WTC11 (cell line): ENCODE measurements at regions not wholly inside any gene's neighbourhood (a gene's known extent, or its start where the extent isn't known, plus 50 kb on each side); places are given as distances from the start of the nearest gene placed in this dataset.

Experiments used
- ATAC-seq: fragments of 200-7000 bp; cut with Tn5 transposase; 2 replicates; pipeline ENCODE4 v1.10.0; 2021; ENCODE audit warnings: mild to moderate bottlenecking, moderate library complexity
- CTCF ChIA-PET: fragments of 300-600 bp; sonication (Branson Sonifier 250); formaldehyde crosslinking; loops from one replicate; lab custom pipeline; 2021; ENCODE audit warnings: antibody characterized with exemption; lab: Charles Lee
- POLR2A ChIA-PET: fragments of 350-600 bp; sonication (Branson Sonifier 250); formaldehyde crosslinking; loops from one replicate; lab custom pipeline; 2021; ENCODE audit warnings: antibody characterized with exemption; lab: Charles Lee
- DNase-seq: peaks from one replicate; pipeline ENCODE4 v3.0.0; 2021; ENCODE audit warnings: low spot score
- H3K27ac Mint-ChIP-seq: 2 replicates; pipeline ENCODE4 v1.8.0; 2021; ENCODE audit warnings: mixed read lengths
- H3K27me3 Mint-ChIP-seq: 2 replicates; pipeline ENCODE4 v1.8.0; 2021; ENCODE audit warnings: low read depth, mild to moderate bottlenecking, moderate library complexity, mixed read lengths
- H3K36me3 Mint-ChIP-seq: 2 replicates; pipeline ENCODE4 v1.8.0; 2021; ENCODE audit warnings: mixed read lengths
- H3K4me1 Mint-ChIP-seq: 2 replicates; pipeline ENCODE4 v1.8.0; 2022; ENCODE audit warnings: mixed read lengths
- H3K4me3 Mint-ChIP-seq: 2 replicates; pipeline ENCODE4 v1.8.0; 2021; ENCODE audit warnings: mild to moderate bottlenecking, moderate library complexity, mixed read lengths
- H3K9me3 Mint-ChIP-seq: 2 replicates; pipeline ENCODE4 v1.8.0; 2021; ENCODE audit warnings: mixed read lengths
- FOXK1 ChIP-seq: sonication (generic); formaldehyde crosslinking; IDR thresholded peaks from 2 replicates; pipeline ENCODE4 v1.8.0; 2022; ENCODE audit warnings: mild to moderate bottlenecking, moderate library complexity, missing genetic modification reagents
- GRHL2 ChIP-seq: fragments of 250-450 bp; sonication (Bioruptor Pico); IDR thresholded peaks from 2 replicates; pipeline ENCODE4 v1.8.0; 2022; ENCODE audit warnings: mild to moderate bottlenecking, moderate library complexity; ENCODE audit not compliant: insufficient replicate concordance, severe bottlenecking
- IRF2 ChIP-seq: sonication (generic); formaldehyde crosslinking; IDR thresholded peaks from 2 replicates; pipeline ENCODE4 v1.8.0; 2022; ENCODE audit warnings: low read depth, missing genetic modification reagents, borderline replicate concordance
- MXD4 ChIP-seq: fragments of 250-450 bp; sonication (Bioruptor Pico); IDR thresholded peaks from 2 replicates; pipeline ENCODE4 v1.8.0; 2021; ENCODE audit warnings: mild to moderate bottlenecking, moderate library complexity, borderline replicate concordance
- NFYB ChIP-seq: sonication (generic); formaldehyde crosslinking; conservative IDR thresholded peaks from 2 replicates; pipeline ENCODE4 v1.8.0; 2022; ENCODE audit warnings: low read depth, missing genetic modification reagents
- NR2C2 ChIP-seq: sonication (generic); formaldehyde crosslinking; IDR thresholded peaks from 2 replicates; pipeline ENCODE4 v1.8.0; 2022; ENCODE audit warnings: mild to moderate bottlenecking, missing genetic modification reagents
- SOX15 ChIP-seq: fragments of 250-450 bp; sonication (Bioruptor Pico); IDR thresholded peaks from 2 replicates; pipeline ENCODE4 v1.9.0; 2021; ENCODE audit warnings: mild to moderate bottlenecking
- ZNF219 ChIP-seq: sonication (generic); formaldehyde crosslinking; IDR thresholded peaks from 2 replicates; pipeline ENCODE4 v1.8.0; 2023; ENCODE audit warnings: missing genetic modification reagents, mild to moderate bottlenecking, borderline replicate concordance
- ZNF232 ChIP-seq: sonication (generic); formaldehyde crosslinking; IDR thresholded peaks from 2 replicates; pipeline ENCODE4 v1.8.0; 2022; ENCODE audit warnings: mild to moderate bottlenecking, missing genetic modification reagents
- ZNF263 ChIP-seq: sonication (generic); formaldehyde crosslinking; IDR thresholded peaks from 2 replicates; pipeline ENCODE4 v1.8.1; 2022; ENCODE audit warnings: low read depth, mild to moderate bottlenecking, moderate library complexity, missing genetic modification reagents
- TF ChIP-seq, protein P1 (sequence below): sonication (generic); formaldehyde crosslinking; IDR thresholded peaks from 2 replicates; pipeline ENCODE4 v1.8.0; 2023; ENCODE audit warnings: missing genetic modification reagents, mild to moderate bottlenecking, borderline replicate concordance
- TF ChIP-seq, protein P2 (sequence below): sonication (generic); formaldehyde crosslinking; IDR thresholded peaks from 2 replicates; pipeline ENCODE4 v1.8.1; 2022; ENCODE audit warnings: mild to moderate bottlenecking, missing genetic modification reagents, moderate library complexity, borderline replicate concordance
- TF ChIP-seq, protein P3 (sequence below): sonication (generic); formaldehyde crosslinking; conservative IDR thresholded peaks from 2 replicates; pipeline ENCODE4 v1.8.1; 2022; ENCODE audit warnings: mild to moderate bottlenecking, missing genetic modification reagents
- TF ChIP-seq, protein P4 (sequence below): sonication (generic); formaldehyde crosslinking; IDR thresholded peaks from 2 replicates; pipeline ENCODE4 v1.8.1; 2023; ENCODE audit warnings: mild to moderate bottlenecking, missing genetic modification reagents, moderate library complexity
- TF ChIP-seq, protein P5 (sequence below): sonication (generic); formaldehyde crosslinking; IDR thresholded peaks from 2 replicates; pipeline ENCODE4 v1.8.0; 2022; ENCODE audit warnings: mild to moderate bottlenecking, missing genetic modification reagents
- TF ChIP-seq, protein P6 (sequence below): fragments of 250-450 bp; sonication (Bioruptor Pico); IDR thresholded peaks from 2 replicates; pipeline ENCODE4 v1.9.0; 2021; ENCODE audit warnings: mild to moderate bottlenecking
- TF ChIP-seq, protein P7 (sequence below): sonication (generic); formaldehyde crosslinking; IDR thresholded peaks from 2 replicates; pipeline ENCODE4 v1.8.0; 2022; ENCODE audit warnings: mild to moderate bottlenecking, missing genetic modification reagents

DNA sequence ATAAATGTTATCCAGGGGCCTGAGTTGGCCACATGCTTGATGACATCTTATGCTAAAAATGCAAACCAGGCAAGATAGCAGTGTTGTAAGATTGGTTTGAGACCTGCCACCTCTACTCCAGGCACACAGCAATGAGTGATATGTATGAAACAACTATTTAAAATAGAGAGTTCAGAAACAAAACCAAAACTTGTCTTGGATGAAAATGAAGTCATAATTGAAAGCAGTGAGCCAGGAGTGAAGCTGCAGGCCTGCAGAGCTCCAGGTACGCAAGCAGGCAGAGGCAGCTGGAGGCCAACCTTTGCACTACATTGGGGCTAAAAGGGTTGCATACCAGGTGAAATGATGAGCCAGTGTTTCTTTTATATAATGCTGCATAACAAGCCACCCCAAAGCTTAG is 89.2 kb upstream of the SPATS2L start (continued):
- TF ChIP-seq NR2C2 (CRISPR knock-in tag) (no peak), SOX15 (CRISPR knock-in tag) (no peak), ZNF219 (no peak), NFYB (CRISPR knock-in tag) (no peak)
- TF ChIP-seq, protein P1, sequence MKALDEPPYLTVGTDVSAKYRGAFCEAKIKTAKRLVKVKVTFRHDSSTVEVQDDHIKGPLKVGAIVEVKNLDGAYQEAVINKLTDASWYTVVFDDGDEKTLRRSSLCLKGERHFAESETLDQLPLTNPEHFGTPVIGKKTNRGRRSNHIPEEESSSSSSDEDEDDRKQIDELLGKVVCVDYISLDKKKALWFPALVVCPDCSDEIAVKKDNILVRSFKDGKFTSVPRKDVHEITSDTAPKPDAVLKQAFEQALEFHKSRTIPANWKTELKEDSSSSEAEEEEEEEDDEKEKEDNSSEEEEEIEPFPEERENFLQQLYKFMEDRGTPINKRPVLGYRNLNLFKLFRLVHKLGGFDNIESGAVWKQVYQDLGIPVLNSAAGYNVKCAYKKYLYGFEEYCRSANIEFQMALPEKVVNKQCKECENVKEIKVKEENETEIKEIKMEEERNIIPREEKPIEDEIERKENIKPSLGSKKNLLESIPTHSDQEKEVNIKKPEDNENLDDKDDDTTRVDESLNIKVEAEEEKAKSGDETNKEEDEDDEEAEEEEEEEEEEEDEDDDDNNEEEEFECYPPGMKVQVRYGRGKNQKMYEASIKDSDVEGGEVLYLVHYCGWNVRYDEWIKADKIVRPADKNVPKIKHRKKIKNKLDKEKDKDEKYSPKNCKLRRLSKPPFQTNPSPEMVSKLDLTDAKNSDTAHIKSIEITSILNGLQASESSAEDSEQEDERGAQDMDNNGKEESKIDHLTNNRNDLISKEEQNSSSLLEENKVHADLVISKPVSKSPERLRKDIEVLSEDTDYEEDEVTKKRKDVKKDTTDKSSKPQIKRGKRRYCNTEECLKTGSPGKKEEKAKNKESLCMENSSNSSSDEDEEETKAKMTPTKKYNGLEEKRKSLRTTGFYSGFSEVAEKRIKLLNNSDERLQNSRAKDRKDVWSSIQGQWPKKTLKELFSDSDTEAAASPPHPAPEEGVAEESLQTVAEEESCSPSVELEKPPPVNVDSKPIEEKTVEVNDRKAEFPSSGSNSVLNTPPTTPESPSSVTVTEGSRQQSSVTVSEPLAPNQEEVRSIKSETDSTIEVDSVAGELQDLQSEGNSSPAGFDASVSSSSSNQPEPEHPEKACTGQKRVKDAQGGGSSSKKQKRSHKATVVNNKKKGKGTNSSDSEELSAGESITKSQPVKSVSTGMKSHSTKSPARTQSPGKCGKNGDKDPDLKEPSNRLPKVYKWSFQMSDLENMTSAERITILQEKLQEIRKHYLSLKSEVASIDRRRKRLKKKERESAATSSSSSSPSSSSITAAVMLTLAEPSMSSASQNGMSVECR (CRISPR knock-in tag), result no peak
- TF ChIP-seq, protein P2, sequence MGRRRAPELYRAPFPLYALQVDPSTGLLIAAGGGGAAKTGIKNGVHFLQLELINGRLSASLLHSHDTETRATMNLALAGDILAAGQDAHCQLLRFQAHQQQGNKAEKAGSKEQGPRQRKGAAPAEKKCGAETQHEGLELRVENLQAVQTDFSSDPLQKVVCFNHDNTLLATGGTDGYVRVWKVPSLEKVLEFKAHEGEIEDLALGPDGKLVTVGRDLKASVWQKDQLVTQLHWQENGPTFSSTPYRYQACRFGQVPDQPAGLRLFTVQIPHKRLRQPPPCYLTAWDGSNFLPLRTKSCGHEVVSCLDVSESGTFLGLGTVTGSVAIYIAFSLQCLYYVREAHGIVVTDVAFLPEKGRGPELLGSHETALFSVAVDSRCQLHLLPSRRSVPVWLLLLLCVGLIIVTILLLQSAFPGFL (CRISPR knock-in tag), result no peak
- TF ChIP-seq, protein P3, sequence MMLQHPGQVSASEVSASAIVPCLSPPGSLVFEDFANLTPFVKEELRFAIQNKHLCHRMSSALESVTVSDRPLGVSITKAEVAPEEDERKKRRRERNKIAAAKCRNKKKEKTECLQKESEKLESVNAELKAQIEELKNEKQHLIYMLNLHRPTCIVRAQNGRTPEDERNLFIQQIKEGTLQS (CRISPR knock-in tag), result no peak

DNA sequence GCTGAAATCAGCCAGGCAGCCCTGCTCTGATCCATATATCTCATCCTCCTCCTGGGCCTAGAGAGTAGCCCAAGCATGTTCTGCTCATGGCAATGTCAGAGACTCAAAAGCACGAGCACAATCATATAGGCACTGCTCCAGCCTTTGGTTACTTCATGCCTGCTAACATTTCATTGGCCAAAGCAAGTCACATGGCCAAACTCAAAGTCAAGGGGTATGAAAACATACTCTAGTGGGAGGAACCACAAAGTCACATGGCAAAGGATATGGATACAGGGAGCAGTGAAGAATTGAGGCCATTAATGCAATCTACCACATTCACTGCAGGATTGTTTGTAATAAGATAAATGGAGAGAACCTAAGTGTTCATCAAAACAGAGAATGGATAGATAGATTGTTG is 87.8 kb upstream of the SPATS2L start:
- Mint-ChIP-seq H3K9me3 (no peaks in the 10 kb centered on the region), H3K27me3 (no peaks in the 10 kb centered on the region), H3K4me1 (peaks cover 58% of the 10 kb centered on the region)
- TF ChIP-seq, protein P4, sequence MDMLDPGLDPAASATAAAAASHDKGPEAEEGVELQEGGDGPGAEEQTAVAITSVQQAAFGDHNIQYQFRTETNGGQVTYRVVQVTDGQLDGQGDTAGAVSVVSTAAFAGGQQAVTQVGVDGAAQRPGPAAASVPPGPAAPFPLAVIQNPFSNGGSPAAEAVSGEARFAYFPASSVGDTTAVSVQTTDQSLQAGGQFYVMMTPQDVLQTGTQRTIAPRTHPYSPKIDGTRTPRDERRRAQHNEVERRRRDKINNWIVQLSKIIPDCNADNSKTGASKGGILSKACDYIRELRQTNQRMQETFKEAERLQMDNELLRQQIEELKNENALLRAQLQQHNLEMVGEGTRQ (CRISPR knock-in tag), result peak; percentile 77
- no peak for TF ChIP-seq MXD4
- TF ChIP-seq, protein P5, sequence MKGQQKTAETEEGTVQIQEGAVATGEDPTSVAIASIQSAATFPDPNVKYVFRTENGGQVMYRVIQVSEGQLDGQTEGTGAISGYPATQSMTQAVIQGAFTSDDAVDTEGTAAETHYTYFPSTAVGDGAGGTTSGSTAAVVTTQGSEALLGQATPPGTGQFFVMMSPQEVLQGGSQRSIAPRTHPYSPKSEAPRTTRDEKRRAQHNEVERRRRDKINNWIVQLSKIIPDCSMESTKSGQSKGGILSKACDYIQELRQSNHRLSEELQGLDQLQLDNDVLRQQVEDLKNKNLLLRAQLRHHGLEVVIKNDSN (CRISPR knock-in tag), result peak; percentile 60; the same call in 1 of the 2 replicates
- TF ChIP-seq, all 79 proteins: peak for 2
- no peak overlapping the region for H3K4me3 Mint-ChIP-seq
- ATAC-seq, result no peak
- no peak for DNase-seq
- no peaks in the 10 kb centered on the region for H3K36me3 Mint-ChIP-seq
- POLR2A ChIA-PET, result no interaction called here
- no peak overlapping the region for H3K27ac Mint-ChIP-seq
- CTCF ChIA-PET, result no interaction called here

DNA sequence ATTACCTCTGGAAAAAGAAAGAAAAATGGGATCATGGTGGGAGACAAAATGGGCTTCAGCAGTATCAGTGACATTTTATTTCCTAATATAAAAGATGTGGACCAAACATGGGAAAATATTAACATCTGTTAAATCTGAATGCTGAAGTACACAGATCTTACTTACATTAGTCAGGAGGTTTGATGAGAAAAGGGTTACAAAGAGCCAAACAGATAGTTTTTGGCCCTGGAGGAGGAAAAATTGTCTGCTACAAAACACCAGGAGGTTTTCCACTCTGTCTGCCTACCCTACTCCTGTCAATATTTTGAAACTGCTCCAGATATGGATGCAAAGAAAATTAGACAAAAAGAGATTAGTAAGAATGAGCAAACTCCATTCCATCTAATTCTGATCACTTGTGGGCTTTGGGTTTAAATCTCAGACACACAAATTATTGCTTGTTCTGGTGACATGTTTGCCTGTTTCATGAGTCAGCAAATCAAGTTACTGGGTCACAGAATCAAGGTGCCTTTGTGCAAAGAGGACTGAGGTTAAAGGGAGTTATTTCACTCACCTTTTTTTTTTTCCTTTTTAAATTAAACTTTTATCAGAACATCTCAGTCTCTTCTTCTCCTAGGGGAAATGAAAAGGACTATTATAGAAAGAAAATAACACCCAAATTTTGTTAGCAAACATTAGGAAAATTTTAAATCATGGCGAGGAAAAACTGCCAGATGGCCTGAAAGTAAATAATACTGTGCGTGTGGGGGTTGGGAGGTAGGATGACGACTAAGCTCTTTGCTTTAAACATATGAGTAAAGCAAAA is 87.0 kb upstream of the SPATS2L start:
- no peak overlapping the region for H3K4me3 Mint-ChIP-seq
- H3K27ac Mint-ChIP-seq, result 0 out of 2 replicates have a peak overlapping the region, but pooled peaks have one; percentile 25
- TF ChIP-seq FOXK1 (CRISPR knock-in tag) (no peak), IRF2 (CRISPR knock-in tag) (no peak), GRHL2 (CRISPR knock-in tag) (no peak), ZNF263 (no peak), ZNF232 (no peak)
- TF ChIP-seq, protein P6, sequence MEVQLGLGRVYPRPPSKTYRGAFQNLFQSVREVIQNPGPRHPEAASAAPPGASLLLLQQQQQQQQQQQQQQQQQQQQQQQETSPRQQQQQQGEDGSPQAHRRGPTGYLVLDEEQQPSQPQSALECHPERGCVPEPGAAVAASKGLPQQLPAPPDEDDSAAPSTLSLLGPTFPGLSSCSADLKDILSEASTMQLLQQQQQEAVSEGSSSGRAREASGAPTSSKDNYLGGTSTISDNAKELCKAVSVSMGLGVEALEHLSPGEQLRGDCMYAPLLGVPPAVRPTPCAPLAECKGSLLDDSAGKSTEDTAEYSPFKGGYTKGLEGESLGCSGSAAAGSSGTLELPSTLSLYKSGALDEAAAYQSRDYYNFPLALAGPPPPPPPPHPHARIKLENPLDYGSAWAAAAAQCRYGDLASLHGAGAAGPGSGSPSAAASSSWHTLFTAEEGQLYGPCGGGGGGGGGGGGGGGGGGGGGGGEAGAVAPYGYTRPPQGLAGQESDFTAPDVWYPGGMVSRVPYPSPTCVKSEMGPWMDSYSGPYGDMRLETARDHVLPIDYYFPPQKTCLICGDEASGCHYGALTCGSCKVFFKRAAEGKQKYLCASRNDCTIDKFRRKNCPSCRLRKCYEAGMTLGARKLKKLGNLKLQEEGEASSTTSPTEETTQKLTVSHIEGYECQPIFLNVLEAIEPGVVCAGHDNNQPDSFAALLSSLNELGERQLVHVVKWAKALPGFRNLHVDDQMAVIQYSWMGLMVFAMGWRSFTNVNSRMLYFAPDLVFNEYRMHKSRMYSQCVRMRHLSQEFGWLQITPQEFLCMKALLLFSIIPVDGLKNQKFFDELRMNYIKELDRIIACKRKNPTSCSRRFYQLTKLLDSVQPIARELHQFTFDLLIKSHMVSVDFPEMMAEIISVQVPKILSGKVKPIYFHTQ (CRISPR knock-in tag), result no peak
- TF ChIP-seq, protein P7, sequence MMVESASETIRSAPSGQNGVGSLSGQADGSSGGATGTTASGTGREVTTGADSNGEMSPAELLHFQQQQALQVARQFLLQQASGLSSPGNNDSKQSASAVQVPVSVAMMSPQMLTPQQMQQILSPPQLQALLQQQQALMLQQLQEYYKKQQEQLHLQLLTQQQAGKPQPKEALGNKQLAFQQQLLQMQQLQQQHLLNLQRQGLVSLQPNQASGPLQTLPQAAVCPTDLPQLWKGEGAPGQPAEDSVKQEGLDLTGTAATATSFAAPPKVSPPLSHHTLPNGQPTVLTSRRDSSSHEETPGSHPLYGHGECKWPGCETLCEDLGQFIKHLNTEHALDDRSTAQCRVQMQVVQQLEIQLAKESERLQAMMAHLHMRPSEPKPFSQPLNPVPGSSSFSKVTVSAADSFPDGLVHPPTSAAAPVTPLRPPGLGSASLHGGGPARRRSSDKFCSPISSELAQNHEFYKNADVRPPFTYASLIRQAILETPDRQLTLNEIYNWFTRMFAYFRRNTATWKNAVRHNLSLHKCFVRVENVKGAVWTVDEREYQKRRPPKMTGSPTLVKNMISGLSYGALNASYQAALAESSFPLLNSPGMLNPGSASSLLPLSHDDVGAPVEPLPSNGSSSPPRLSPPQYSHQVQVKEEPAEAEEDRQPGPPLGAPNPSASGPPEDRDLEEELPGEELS (CRISPR knock-in tag), result no peak

More for the DNA sequence above, 87.0 kb upstream of the SPATS2L start:
- ATAC-seq (no peak), DNase-seq (no peak)
- ChIA-PET CTCF (no interaction called here), POLR2A (no interaction called here)
- no peaks in the 10 kb centered on the region for H3K27me3 Mint-ChIP-seq
- peaks cover 54% of the 10 kb centered on the region for H3K4me1 Mint-ChIP-seq
- peaks cover 1% of the 10 kb centered on the region for H3K9me3 Mint-ChIP-seq
- no peaks in the 10 kb centered on the region for H3K36me3 Mint-ChIP-seq
